ENCODE measurements at regions not wholly inside any gene's neighbourhood (a gene's known extent, or its start where the extent isn't known, plus 50 kb on each side); places are given as distances from the start of the nearest gene placed in this dataset.

DNA sequence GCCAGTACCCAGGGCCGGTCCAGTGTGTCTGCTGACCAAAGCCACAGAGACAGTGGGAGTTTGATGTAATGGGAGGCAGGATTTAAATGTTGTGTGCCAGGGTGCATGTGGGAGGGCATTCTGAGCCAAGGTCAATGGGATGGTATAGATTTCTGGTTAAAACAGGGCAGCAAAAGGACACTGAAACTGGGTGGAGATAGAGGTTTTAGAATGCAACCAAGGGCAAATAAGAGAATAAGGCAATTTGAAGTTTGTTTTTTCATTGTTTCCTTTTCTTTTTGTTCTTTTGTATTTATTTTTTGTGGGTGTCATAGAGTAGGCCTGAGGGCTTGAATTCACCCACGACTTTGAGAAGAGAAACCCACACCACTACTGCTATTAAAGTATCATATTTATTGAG lies 65.5 kb upstream of the CLINT1 start:
- TF ChIP-seq EZH2 (IDR thresholded peaks at IDR 0.05; ENCODE audit: borderline replicate concordance) (no peak), EZH2phosphoT487 (IDR thresholded peaks at IDR 0.05; ENCODE audit: low read depth, severe bottlenecking, unreplicated experiment) (no peak)
- TF ChIP-seq, protein P1, sequence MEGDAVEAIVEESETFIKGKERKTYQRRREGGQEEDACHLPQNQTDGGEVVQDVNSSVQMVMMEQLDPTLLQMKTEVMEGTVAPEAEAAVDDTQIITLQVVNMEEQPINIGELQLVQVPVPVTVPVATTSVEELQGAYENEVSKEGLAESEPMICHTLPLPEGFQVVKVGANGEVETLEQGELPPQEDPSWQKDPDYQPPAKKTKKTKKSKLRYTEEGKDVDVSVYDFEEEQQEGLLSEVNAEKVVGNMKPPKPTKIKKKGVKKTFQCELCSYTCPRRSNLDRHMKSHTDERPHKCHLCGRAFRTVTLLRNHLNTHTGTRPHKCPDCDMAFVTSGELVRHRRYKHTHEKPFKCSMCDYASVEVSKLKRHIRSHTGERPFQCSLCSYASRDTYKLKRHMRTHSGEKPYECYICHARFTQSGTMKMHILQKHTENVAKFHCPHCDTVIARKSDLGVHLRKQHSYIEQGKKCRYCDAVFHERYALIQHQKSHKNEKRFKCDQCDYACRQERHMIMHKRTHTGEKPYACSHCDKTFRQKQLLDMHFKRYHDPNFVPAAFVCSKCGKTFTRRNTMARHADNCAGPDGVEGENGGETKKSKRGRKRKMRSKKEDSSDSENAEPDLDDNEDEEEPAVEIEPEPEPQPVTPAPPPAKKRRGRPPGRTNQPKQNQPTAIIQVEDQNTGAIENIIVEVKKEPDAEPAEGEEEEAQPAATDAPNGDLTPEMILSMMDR (IDR thresholded peaks at IDR 0.05; ENCODE audit: poor library complexity), result no peak
